Stimulated activated effector memory CD8-positive, alpha-beta T cell treated with anti-CD3 and anti-CD28 coated beads, Interleukin-12 subunit alpha, Interleukin-12 subunit beta, amount 100 ng/mL, for 72 hours (primary cell): ENCODE measurements at regions not wholly inside any gene's neighbourhood (a gene's known extent, or its start where the extent isn't known, plus 50 kb on each side); places are given as distances from the start of the nearest gene placed in this dataset.

Experiments used
- ATAC-seq: fragments of 150-1000 bp; cut with Tn5 transposase; 2 replicates; pipeline ENCODE4 v1.10.0; 2021
- DNase-seq, 2 donors: peaks; one replicate each; pipeline ENCODE4 v3.0.0; 2021 to 2022; ENCODE audit warnings: low spot score in 2 of 2
- H3K27ac Mint-ChIP-seq: one replicate; pipeline ENCODE4 v1.8.0; 2022; ENCODE audit warnings: mild to moderate bottlenecking, mixed read lengths
- H3K36me3 Mint-ChIP-seq: one replicate; pipeline ENCODE4 v1.8.0; 2022; ENCODE audit warnings: mild to moderate bottlenecking, mixed read lengths
- H3K4me1 Mint-ChIP-seq: one replicate; pipeline ENCODE4 v1.8.0; 2022; ENCODE audit warnings: mixed read lengths
- H3K4me3 Mint-ChIP-seq: one replicate; pipeline ENCODE4 v1.8.0; 2022; ENCODE audit warnings: mild to moderate bottlenecking, mixed read lengths
- H3K9me3 Mint-ChIP-seq: one replicate; pipeline ENCODE4 v1.8.0; 2022; ENCODE audit warnings: mixed read lengths

DNA sequence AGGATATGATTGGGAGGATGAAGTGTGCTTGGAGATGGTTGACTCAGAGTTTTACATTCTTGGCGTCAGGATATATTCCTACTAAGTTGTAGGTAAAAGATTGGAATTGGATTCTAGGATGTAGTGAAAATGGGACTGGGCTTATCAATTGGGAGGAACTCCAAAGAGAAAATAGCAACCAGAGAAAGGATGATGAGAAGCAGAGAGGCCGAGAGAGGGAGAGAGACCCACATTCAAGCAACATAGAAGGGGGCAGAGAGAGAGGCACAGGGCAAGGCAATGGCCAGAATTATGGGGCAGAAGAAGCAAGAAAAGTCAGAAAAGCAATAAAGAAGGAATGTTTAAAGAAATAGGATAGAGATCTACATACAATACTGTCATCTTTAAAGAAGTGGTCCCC lies 217.9 kb upstream of the ACTBL2 start:
- H3K4me1 Mint-ChIP-seq: no peaks in the 10 kb centered on the region
- H3K9me3 Mint-ChIP-seq: no peaks in the 10 kb centered on the region
- no peak overlapping the region for H3K4me3 Mint-ChIP-seq
- H3K36me3 Mint-ChIP-seq: no peaks in the 10 kb centered on the region
- DNase-seq: no peak
- no peak overlapping the region for H3K27ac Mint-ChIP-seq
- no peak for ATAC-seq

DNA sequence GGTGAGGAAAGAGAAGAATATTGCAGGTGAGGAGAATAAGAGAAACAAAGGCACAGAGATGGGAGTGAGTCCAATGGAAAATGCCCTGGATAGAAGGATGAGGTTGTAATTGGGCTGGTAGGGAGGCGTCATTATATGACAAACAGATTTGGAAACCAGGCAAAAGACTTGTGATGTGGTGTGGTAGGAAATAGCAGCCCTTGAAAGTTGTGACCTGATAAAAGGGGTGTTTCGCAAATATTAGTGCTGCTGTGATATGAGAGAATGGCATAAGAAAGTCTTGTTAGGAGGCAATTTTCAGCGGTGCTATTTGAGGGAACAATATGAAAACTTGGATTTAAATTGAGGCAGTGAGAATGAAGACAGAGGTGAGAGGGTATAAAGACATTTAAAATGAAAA lies 217.5 kb upstream of the ACTBL2 start:
- Mint-ChIP-seq H3K36me3 (no peaks in the 10 kb centered on the region), H3K27ac (no peak overlapping the region), H3K4me1 (no peaks in the 10 kb centered on the region), H3K4me3 (no peak overlapping the region), H3K9me3 (no peaks in the 10 kb centered on the region)
- DNase-seq: no peak
- ATAC-seq: no peak

DNA sequence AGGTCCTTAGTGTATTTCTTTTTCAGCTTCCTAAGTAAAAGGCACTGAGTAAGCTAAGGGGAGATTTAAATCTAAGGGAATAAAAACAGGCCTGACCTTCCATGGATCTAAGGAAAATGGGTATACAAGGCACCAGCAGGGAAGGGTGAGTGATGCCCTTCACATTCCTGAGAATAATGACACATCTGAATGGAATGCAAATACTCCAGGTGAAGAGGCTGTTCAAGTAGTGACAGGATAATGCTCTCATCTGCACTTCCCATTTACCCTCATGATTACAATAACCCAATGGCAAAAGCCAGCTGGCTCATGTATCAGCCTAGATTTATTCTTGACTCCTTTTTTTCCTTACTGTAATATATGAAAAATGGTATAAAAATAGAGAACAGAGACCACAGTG lies 216.2 kb upstream of the ACTBL2 start:
- H3K4me3 Mint-ChIP-seq: no peak overlapping the region
- no peaks in the 10 kb centered on the region for H3K9me3 Mint-ChIP-seq
- no peaks in the 10 kb centered on the region for H3K4me1 Mint-ChIP-seq
- no peak for ATAC-seq
- DNase-seq: no peak
- H3K36me3 Mint-ChIP-seq: no peaks in the 10 kb centered on the region
- H3K27ac Mint-ChIP-seq: no peak overlapping the region

DNA sequence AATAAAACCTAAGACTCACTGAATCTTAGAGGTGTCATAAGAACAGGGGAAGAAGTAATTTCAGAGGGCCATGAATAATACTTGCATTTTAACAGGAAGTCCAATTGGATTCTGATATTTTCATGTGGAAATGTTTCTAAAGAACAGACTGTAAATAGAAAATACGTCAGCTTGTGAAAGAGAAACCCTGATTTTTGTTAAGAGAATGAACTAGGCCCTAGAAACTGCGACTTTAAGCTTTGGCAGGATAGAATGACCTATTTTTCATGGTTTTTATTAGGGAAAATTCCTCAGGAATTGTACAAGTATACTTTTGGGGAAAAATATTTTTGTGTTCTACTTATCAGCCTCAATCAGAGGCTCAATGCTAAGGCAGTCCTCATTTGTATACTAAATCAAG lies 215.5 kb upstream of the ACTBL2 start:
- ATAC-seq: no peak
- Mint-ChIP-seq H3K4me3 (no peak overlapping the region), H3K36me3 (no peaks in the 10 kb centered on the region), H3K27ac (no peak overlapping the region), H3K9me3 (no peaks in the 10 kb centered on the region), H3K4me1 (no peaks in the 10 kb centered on the region)
- no peak for DNase-seq

DNA sequence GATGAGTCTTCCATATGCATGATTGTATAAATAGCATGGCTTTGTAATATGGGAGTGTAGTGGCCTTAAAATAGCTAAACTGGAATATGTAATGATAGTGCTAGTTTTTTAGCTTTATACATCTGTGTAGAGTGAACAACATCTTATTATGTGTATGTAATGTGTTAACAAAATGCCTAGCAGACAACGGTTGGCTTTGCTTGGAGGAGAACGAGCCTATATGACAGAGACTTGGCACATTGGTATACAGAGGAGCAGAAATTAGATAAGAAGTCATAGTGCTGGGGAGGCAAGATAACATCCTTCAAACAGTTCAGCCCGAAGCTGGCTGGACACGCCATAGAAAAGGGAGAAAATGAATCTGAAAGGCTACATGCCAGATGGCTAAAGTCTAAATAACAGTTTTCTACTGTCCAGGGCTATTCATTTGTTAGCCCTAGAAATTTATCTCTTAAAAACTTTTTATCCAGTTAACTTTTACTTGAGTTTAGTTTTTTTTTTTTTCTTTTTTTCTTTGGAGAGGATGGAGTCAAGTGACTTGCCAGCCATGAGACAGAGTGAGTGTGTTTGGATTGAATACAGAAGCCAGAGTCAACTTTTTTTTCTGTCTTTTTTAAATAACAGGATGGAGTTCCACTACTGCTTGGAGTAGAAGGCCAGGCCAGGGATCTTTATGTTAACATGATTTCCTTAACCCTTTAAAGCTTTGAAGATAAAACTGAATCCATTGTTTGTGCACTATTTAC lies 214.4 kb upstream of the ACTBL2 start:
- no peak for ATAC-seq
- Mint-ChIP-seq H3K4me3 (no peak overlapping the region), H3K4me1 (no peaks in the 10 kb centered on the region), H3K36me3 (no peaks in the 10 kb centered on the region), H3K27ac (no peak overlapping the region), H3K9me3 (no peaks in the 10 kb centered on the region)
- DNase-seq: no peak

DNA sequence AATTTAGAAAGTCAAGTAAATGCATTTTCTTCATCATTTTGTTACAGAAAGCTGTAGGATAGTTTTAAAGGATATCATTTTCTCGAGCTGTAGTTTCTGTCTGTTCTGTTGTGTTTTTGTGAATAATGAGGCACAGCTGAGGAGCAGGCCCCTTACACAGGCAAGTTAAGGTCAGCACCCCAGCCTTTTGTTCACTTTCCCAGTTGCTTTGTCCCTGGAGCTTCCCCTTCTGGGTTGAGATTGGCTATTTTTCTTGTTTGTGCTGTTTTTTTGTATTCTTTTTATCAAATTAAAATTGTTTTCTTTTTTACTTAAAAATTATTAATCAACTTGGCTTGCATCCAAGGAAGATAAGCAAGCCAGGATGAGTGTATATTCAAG lies 213.8 kb upstream of the ACTBL2 start:
- H3K36me3 Mint-ChIP-seq: no peaks in the 10 kb centered on the region
- DNase-seq (no peak), ATAC-seq (no peak)
- no peak overlapping the region for H3K4me3 Mint-ChIP-seq
- H3K4me1 Mint-ChIP-seq: no peaks in the 10 kb centered on the region
- H3K27ac Mint-ChIP-seq: no peak overlapping the region
- no peaks in the 10 kb centered on the region for H3K9me3 Mint-ChIP-seq

DNA sequence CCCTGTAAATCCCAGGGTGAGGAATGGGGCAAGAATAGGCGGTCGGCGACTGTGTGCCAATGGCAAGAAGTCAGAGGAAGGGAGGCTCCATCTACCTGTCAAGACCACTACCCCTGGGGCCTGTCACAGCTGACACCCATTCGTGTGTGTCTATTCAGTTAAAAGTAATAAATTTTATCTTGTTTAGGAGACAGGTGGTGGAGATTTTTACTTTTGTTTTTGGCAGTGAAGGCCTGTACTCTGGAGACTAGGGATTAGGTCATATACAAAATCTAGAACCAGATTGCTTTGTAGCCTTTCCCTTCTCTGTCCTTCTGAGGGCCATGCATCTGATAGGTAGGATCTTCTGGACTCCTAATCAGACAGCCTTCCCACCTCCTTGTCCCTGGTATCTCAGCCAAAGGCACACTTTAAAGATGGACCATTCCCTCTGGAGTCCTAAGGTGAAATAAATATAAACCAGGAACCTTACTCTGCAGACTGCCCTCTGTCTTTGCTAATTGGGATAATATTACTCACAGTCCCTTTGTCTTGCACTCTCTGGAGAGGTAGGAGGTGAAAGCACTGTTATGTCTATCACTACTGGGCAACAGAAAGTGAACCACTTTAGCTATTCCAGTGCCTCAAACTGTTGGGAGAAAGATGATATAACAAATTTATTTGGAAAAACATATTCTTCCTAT lies 213.2 kb upstream of the ACTBL2 start:
- Mint-ChIP-seq H3K4me1 (no peaks in the 10 kb centered on the region), H3K9me3 (no peaks in the 10 kb centered on the region), H3K27ac (no peak overlapping the region), H3K36me3 (no peaks in the 10 kb centered on the region), H3K4me3 (no peak overlapping the region)
- DNase-seq (no peak), ATAC-seq (peak; percentile 34)

DNA sequence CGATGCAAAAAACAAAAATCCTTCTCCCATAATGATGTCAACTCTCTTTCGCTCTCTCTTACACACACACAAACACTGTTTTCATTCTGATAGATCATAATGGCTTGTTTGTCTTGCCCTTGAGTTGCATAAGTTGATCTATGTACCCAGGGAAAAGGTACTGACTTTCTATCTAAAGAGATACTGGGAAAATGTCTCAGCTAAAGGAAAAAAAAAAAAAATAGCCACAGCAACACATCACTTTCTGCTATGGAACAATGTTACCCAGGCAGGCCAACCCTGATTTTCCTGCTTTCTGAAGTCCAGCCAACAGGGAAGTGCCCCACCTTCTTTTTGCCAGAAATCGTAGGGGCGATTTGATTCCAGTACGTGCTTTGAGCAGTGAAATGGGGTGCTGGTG lies 212.6 kb upstream of the ACTBL2 start:
- ATAC-seq: no peak
- H3K4me3 Mint-ChIP-seq: no peak overlapping the region
- no peaks in the 10 kb centered on the region for H3K9me3 Mint-ChIP-seq
- no peak for DNase-seq
- no peak overlapping the region for H3K27ac Mint-ChIP-seq
- no peaks in the 10 kb centered on the region for H3K36me3 Mint-ChIP-seq
- H3K4me1 Mint-ChIP-seq: no peaks in the 10 kb centered on the region

DNA sequence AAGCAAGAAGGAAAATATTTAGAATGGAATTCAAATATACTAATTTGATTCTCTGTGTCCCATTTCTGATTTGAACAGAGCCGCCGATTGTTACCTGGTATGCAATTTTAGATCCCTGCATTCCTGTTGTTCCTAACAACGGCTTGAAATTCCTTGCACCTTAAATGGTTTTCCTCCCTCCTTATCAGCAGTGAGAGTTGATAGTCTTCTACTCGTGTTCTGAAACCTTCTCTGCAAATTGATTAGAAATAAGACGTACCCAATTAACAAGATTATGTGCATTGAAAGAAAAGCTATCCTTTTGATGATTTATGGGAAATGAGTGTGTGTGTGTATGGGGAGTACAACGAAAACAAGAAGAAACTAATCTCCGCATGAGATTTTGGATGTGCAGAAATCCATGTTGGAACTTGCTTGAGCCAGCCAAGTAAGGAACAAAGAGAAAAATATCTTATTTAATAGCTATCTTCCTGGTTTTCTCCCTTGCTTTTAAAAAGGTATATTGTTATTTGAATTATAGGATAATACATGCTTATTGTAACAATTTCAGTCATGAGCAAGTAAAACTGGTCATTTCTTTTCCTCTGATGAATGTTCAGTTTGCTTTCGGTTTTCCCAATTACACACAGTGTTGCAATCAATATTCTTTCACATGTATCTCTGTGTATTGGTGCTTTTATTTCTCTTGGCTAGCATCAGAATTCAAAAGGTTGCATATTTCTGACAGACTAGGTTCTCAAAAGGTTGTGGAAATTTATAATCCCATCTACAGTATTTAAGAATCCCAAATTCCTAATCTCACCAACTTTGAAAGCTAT lies 211.1 kb upstream of the ACTBL2 start:
- DNase-seq: no peak
- no peaks in the 10 kb centered on the region for H3K9me3 Mint-ChIP-seq
- no peak overlapping the region for H3K4me3 Mint-ChIP-seq
- H3K36me3 Mint-ChIP-seq: no peaks in the 10 kb centered on the region
- no peak overlapping the region for H3K27ac Mint-ChIP-seq
- no peaks in the 10 kb centered on the region for H3K4me1 Mint-ChIP-seq
- no peak for ATAC-seq

DNA sequence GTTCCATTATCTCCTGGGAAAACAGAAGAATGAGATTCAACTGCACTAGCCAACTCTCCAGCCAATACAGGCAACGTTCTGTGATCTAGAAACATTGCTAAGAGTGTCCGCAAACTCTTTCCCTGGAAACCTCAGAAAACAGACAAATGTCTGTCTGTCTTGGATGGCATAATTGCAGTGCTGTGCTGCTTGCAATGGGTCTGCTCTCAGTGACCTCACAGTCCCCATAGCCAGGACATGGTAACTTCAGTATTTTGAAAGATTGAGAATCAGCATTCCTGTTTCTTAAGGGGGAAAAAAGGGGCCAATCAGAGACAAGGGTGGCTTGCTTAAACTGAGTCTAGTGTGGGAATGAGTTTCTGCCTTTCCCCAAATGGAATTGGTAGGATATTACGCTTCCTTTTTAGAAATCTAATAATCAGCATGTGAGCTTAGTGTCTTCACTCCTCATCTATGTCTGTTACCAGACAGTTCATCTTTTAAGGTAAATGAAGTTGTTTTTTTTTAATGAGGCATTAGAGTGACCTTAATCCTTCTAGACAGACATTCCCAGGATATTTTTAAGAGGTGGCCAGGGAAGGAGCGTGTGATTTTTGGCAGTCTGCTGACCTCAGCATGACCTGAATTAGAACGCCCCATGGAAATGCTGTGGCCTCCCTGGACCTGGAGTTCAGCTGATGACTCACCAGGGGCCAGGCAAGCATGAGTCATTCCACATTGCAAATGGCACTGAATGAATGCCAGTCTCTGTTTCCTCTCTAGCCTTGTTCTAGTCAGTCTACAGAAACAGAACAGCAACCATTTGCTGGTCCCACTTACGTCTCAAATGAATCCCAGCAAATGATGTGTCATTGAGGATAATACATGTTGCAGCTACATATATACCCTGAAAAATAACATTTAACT lies 210.2 kb upstream of the ACTBL2 start:
- no peak overlapping the region for H3K4me3 Mint-ChIP-seq
- no peaks in the 10 kb centered on the region for H3K4me1 Mint-ChIP-seq
- ATAC-seq (peak; percentile 74), DNase-seq (no peak)
- no peaks in the 10 kb centered on the region for H3K36me3 Mint-ChIP-seq
- H3K9me3 Mint-ChIP-seq: no peaks in the 10 kb centered on the region
- H3K27ac Mint-ChIP-seq: no peak overlapping the region

DNA sequence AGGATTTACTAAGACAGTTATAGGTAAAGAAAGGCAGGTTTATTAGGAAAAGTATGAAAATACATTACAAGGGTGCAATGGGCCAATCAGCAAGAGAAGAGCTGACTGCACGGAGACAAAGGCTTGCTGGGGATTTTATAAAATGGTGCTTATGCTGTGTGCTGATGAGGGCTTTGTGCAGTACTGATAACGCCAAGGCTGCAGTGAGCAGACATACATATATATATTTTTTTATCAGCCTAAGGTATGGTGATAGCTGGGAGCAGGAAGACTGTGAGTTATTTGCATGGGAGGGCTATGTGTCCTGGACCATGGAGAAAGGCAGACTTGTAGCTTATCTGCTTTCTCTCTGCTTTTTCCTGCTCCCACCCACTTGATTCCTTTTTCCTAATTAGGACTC lies 208.1 kb upstream of the ACTBL2 start:
- no peak overlapping the region for H3K27ac Mint-ChIP-seq
- no peaks in the 10 kb centered on the region for H3K4me1 Mint-ChIP-seq
- no peak overlapping the region for H3K4me3 Mint-ChIP-seq
- ATAC-seq (no peak), DNase-seq (no peak)
- no peaks in the 10 kb centered on the region for H3K9me3 Mint-ChIP-seq
- no peaks in the 10 kb centered on the region for H3K36me3 Mint-ChIP-seq

DNA sequence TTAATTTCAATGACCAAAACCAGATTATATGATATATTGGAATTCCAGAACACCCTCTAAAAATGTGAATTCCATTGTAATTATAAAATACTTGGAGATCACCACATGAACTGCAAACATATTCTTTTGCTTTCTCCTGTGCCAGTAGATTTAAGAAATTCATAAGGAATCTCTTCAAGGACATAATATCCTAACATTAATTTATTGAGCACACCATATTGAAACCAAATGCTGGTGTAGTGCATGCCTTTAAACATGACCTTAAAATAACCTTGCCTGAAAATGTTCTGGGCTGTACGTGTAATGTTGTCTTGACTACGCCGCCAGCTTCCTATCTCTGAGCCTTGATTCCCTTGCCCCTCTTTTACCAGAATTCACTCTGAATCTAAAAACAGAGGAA lies 205.0 kb upstream of the ACTBL2 start:
- ATAC-seq: no peak
- DNase-seq: no peak
- Mint-ChIP-seq H3K36me3 (no peaks in the 10 kb centered on the region), H3K27ac (no peak overlapping the region), H3K9me3 (no peaks in the 10 kb centered on the region), H3K4me1 (no peaks in the 10 kb centered on the region), H3K4me3 (no peak overlapping the region)

DNA sequence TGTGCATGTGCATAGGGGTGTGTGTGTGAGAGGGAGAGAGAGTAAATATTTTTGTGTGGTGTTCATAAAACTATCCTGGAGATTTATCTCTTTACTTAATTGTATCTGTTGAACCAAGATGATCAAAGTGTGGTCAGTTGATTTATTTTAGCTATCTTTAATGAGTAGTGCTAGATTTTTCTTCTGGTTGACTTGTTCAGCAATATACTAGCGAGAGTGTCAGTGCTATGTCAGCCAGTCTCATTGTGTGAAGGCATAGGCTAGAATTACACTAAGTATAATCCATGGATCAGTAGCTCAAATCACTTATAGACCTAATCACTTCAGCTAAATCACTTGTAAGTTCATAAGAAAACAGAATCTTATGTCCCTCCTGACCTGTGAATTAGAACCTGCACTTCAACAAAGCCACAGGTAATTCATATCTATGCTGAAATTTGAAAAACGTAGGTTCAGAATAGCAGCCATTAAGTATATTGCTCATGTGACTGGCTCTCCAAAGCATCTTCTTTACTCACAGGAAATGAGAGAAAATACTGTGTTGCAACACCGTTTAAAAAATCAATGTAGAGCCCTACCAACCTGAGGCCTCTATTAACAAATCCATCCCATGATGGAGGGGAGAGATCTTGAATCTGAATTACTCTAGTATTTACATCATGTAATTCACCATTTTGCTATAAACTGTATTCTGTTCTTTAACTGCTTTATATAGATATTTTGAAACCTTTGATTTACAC lies 203.1 kb upstream of the ACTBL2 start:
- Mint-ChIP-seq H3K4me1 (no peaks in the 10 kb centered on the region), H3K4me3 (no peak overlapping the region), H3K27ac (no peak overlapping the region), H3K36me3 (no peaks in the 10 kb centered on the region), H3K9me3 (no peaks in the 10 kb centered on the region)
- DNase-seq: no peak
- ATAC-seq: no peak

DNA sequence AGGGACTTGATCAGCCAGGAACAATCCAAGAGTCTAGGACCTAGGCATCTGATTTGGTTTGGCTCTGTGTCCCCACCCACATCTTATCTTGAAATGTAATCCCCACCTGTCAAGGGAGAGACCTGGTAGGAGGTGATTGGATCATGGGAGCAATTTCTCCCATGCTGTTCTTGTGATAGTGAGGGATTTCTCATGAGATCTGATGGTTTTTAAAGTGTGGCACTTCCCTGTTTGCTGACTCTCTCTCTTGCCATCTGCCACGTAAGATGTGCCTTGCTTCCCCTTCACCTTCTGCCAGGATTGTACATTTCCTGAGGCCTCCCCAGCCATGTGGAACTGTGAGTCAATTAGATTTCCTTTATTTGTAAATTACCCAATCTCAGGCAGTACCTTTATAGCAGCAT lies 201.7 kb upstream of the ACTBL2 start:
- Mint-ChIP-seq H3K4me3 (no peak overlapping the region), H3K4me1 (no peaks in the 10 kb centered on the region), H3K27ac (no peak overlapping the region), H3K9me3 (no peaks in the 10 kb centered on the region), H3K36me3 (no peaks in the 10 kb centered on the region)
- DNase-seq: no peak
- ATAC-seq: no peak
